A549 (cell line): ENCODE measurements at regions not wholly inside any gene's neighbourhood (a gene's known extent, or its start where the extent isn't known, plus 50 kb on each side); places are given as distances from the start of the nearest gene placed in this dataset.

Experiments used
- ATAC-seq, 2 experiments: fragments of 200-7000 bp in 1 of 2; fragments of >200 bp in 1 of 2; cut with Nextera tagmentation in 1 of 2; cut with Tn5 transposase in 1 of 2; 3 replicates each; pipeline versions ENCODE4 v1.8.0 to v1.9.1; 2018 to 2020; ENCODE audit warnings: mild to moderate bottlenecking in 1 of 2, moderate library complexity in 1 of 2
- CTCF ChIA-PET: fragments of 300-600 bp; sonication (Branson Sonifier 250); formaldehyde crosslinking; extraction: SDS; loops from one replicate; lab custom pipeline; 2021; ENCODE audit warnings: antibody characterized with exemption, inconsistent platforms; lab: Yijun Ruan, JAX
- POLR2A ChIA-PET: fragments of 350-600 bp; formaldehyde crosslinking; extraction: SDS; loops from one replicate; lab custom pipeline; 2021; ENCODE audit warnings: antibody characterized with exemption, inconsistent platforms; lab: Yijun Ruan, JAX
- DNase-seq, 2 experiments: peaks; one replicate each; pipeline versions ENCODE4 v3.0.0 to v3.0.0-alpha.2; 2011 to 2016; ENCODE audit warnings: low read depth in 1 of 2, low spot score in 1 of 2
- FAIRE-seq: peaks from 2 replicates; lab custom pipeline; 2011; peaks lifted over from hg19 to GRCh38; lab: Jason Lieb, UNC
- H3K27ac ChIP-seq, 2 experiments: fragments of >200 bp; sonication (Bioruptor Twin); formaldehyde crosslinking; 3 replicates each; pipeline ENCODE4 v1.5.1; 2016 to 2017
- H3K4me1 ChIP-seq: fragments of >200 bp; sonication (Bioruptor Twin); formaldehyde crosslinking; 3 replicates; pipeline ENCODE4 v1.6.1; 2016
- H3K4me2 ChIP-seq: fragments of >200 bp; sonication (Bioruptor Twin); formaldehyde crosslinking; 3 replicates; pipeline ENCODE4 v1.6.1; 2016
- H3K4me3 ChIP-seq: fragments of >200 bp; sonication (Bioruptor Twin); formaldehyde crosslinking; 3 replicates; pipeline ENCODE4 v1.5.1; 2016
- H3K9me3 ChIP-seq: fragments of >200 bp; sonication (Bioruptor Twin); formaldehyde crosslinking; 3 replicates; pipeline ENCODE4 v1.6.1; 2016
- ATOH8 ChIP-seq: fragments of 250-450 bp; sonication (Bioruptor Pico); IDR thresholded peaks from 2 replicates; pipeline ENCODE4 v1.5.0; 2020; ENCODE audit warnings: low read depth, mild to moderate bottlenecking, moderate library complexity
- EHMT2 ChIP-seq: fragments of 200-600 bp; sonication (generic); IDR thresholded peaks from 2 replicates; pipeline ENCODE4 v1.6.1; 2016; ENCODE audit warnings: antibody characterized with exemption, low read depth, mild to moderate bottlenecking, moderate library complexity
- ESRRA ChIP-seq: fragments of 150-350 bp; IDR thresholded peaks from 2 replicates; pipeline ENCODE4 v1.6.1; 2014; ENCODE audit warnings: mild to moderate bottlenecking, low read length, borderline replicate concordance
- FOSL2 ChIP-seq, 2 experiments: fragments of 450-650 bp in 1 of 2; fragments of >200 bp in 1 of 2; sonication (Bioruptor Twin) in 1 of 2; formaldehyde crosslinking; IDR thresholded peaks; 2 replicates each; pipeline versions ENCODE4 v1.5.0 to v1.6.1; 2016 to 2020; ENCODE audit warnings: mild to moderate bottlenecking in 1 of 2, moderate library complexity in 1 of 2
- GATA3 ChIP-seq: IDR thresholded peaks from 2 replicates; pipeline ENCODE4 v1.6.1; 2012; ENCODE audit warnings: borderline replicate concordance
- HEYL ChIP-seq: fragments of 250-450 bp; sonication (Bioruptor Pico); IDR thresholded peaks from 2 replicates; pipeline ENCODE4 v1.8.0; 2021; ENCODE audit warnings: mild to moderate bottlenecking, moderate library complexity
- JUN ChIP-seq, 2 experiments: fragments of >200 bp; sonication (Bioruptor Twin); formaldehyde crosslinking; IDR thresholded peaks; 2 replicates in 1 of 2; 3 replicates in 1 of 2; pipeline ENCODE4 v1.6.1; 2016 to 2017
- KDM1A ChIP-seq: fragments of 200-600 bp; sonication (generic); IDR thresholded peaks from 2 replicates; pipeline ENCODE4 v1.6.1; 2016; ENCODE audit warnings: low read depth, mild to moderate bottlenecking
- MAFK ChIP-seq: fragments of 450-650 bp; IDR thresholded peaks from 2 replicates; pipeline ENCODE4 v1.6.1; 2014; ENCODE audit not compliant: partially characterized antibody
- MAX ChIP-seq: IDR thresholded peaks from 2 replicates; pipeline ENCODE4 v1.6.1; 2012
- MAZ ChIP-seq: fragments of 150-350 bp; IDR thresholded peaks from 2 replicates; pipeline ENCODE4 v1.6.1; 2014; ENCODE audit warnings: antibody characterized with exemption, low read depth, low read length, borderline replicate concordance
- NFE2L2 ChIP-seq: fragments of 150-350 bp; conservative IDR thresholded peaks from 2 replicates; pipeline ENCODE4 v1.6.1; 2014; ENCODE audit warnings: low read length
- TFCP2L1 ChIP-seq: fragments of 250-450 bp; sonication (Bioruptor Pico); IDR thresholded peaks from 2 replicates; pipeline ENCODE4 v1.5.0; 2021; ENCODE audit warnings: mild to moderate bottlenecking
- TP53 ChIP-seq: fragments of 250-450 bp; sonication (Bioruptor Pico); IDR thresholded peaks from 2 replicates; pipeline ENCODE4 v1.5.0; 2021; ENCODE audit warnings: mild to moderate bottlenecking, moderate library complexity
- WGBS: methylation state at CpG from one replicate; pipeline ENCODE4 v1.1.6; 2017; ENCODE audit errors: missing lambda C conversion rate; 5-methylcytosine and 5-hydroxymethylcytosine counted together

GRCh38 chr2:191486584-191487320, 191.2 kb upstream of the NABP1 start:
- WGBS: 73% methylated on average over 3 of the region's 3 CpGs
- DNase-seq (no peak), FAIRE-seq (no peak)
- H3K9me3 ChIP-seq: peaks cover 16% of the 10 kb centered on the region; the same call in 2 of the 3 replicates
- no peak overlapping the region; the same call in 2 of the 3 replicates for H3K4me2 ChIP-seq
- no peak overlapping the region for H3K4me3 ChIP-seq
- no peak for TF ChIP-seq KDM1A
- peak; percentile 53 for TF ChIP-seq MAFK
- TF ChIP-seq TFCP2L1 (CRISPR knock-in tag): no peak
- TF ChIP-seq GATA3: no peak
- TF ChIP-seq JUN (IDR thresholded peaks at IDR 0.05): no peak
- TF ChIP-seq, all 56 proteins: peak for 1
- POLR2A ChIA-PET: no interaction called here
- H3K4me1 ChIP-seq: peaks cover 15% of the 10 kb centered on the region
- no peak overlapping the region for H3K27ac ChIP-seq
- CTCF ChIA-PET: interaction anchor here (1.1 to 5.1 kb wide), 3 partner anchors 13 to 435 kb away, joined by 3 to 56 read pairs (median 4); no protein-coding TSS in a partner anchor
- ATAC-seq: peak in 1 of 2 experiments; percentile 61; a peak in 2 of 6 replicates

GRCh38 chr2:191488135-191488534, 189.8 kb upstream of the NABP1 start:
- ATAC-seq: peak; percentile 66 to 68; a peak in 4 of 6 replicates
- Histone ChIP-seq H3K4me3 (no peak overlapping the region), H3K4me2 (peak overlapping the region; percentile 37), H3K27ac (peak overlapping the region; percentile 22 to 33; a peak in 4 of 6 replicates), H3K9me3 (peaks cover 8% of the 10 kb centered on the region; the same call in 1 of the 3 replicates), H3K4me1 (peaks cover 15% of the 10 kb centered on the region)
- DNase-seq: peak in 1 of 2 experiments; percentile 51
- WGBS: 53% methylated on average over 7 of the region's 7 CpGs
- POLR2A ChIA-PET: no interaction called here
- FAIRE-seq: no peak
- CTCF ChIA-PET: interaction anchor here (1.1 to 5.1 kb wide), 2 partner anchors 12 to 322 kb away, joined by 4 to 56 read pairs; no protein-coding TSS in a partner anchor
- TF ChIP-seq ESRRA (no peak), MAFK (peak; percentile 88), FOSL2 (IDR thresholded peaks at IDR 0.05) (no peak), FOSL2 (CRISPR knock-in tag; IDR thresholded peaks at IDR 0.05) (0 out of 2 replicates have a peak, but pooled peaks have one; percentile 15), MAZ (no peak)
- TF ChIP-seq, all 56 proteins: peak for 2

GRCh38 chr2:191489177-191489576, 188.8 kb upstream of the NABP1 start:
- no peak for FAIRE-seq
- ChIA-PET CTCF (interaction anchor here (0.7 to 5.1 kb wide), 3 partner anchors 11 to 272 kb away, joined by 3 to 56 read pairs (median 4); no protein-coding TSS in a partner anchor), POLR2A (no interaction called here)
- ATAC-seq: no peak
- Histone ChIP-seq H3K4me2 (no peak overlapping the region), H3K4me1 (peaks cover 15% of the 10 kb centered on the region), H3K27ac (no peak overlapping the region)
- WGBS: 92% methylated on average over 2 of the region's 2 CpGs
- no peak for DNase-seq
- no peak for TF ChIP-seq HEYL (CRISPR knock-in tag)
- TF ChIP-seq, all 56 proteins: peak for 0
- Histone ChIP-seq H3K9me3 (no peaks in the 10 kb centered on the region), H3K4me3 (no peak overlapping the region)

- CTCF ChIA-PET: interaction anchor here (1.0 to 8.3 kb wide), 5 partner anchors 27 to 445 kb away, joined by 3 to 172 read pairs (median 5); no protein-coding TSS in a partner anchor
Measured at GRCh38 chr2:191496838-191497237, 181.1 kb upstream of the NABP1 start.

More at GRCh38 chr2:191496838-191497237, 181.1 kb upstream of the NABP1 start:
- DNase-seq: no peak
- no peak for FAIRE-seq
- no peak for ATAC-seq
- H3K4me2 ChIP-seq: no peak overlapping the region
- peaks cover 10% of the 10 kb centered on the region; the same call in 2 of the 3 replicates for H3K4me1 ChIP-seq
- H3K27ac ChIP-seq: 0 out of 6 replicates have a peak overlapping the region, but pooled peaks of 1 of the 2 experiments have one; percentile 7
- TF ChIP-seq MAX: no peak
- no peak for TF ChIP-seq TP53 (CRISPR knock-in tag)
- TF ChIP-seq NFE2L2: no peak
- no peak for TF ChIP-seq EHMT2
- TF ChIP-seq ATOH8 (CRISPR knock-in tag): no peak
- H3K9me3 ChIP-seq: no peaks in the 10 kb centered on the region
- H3K4me3 ChIP-seq: no peak overlapping the region
- 91% methylated on average over 2 of the region's 2 CpGs for WGBS
- POLR2A ChIA-PET: no interaction called here
